Epithelial cell of proximal tubule (primary cell): ENCODE measurements at regions not wholly inside any gene's neighbourhood (a gene's known extent, or its start where the extent isn't known, plus 50 kb on each side); places are given as distances from the start of the nearest gene placed in this dataset.

Source experiments
- DNase-seq: peaks from one replicate; pipeline ENCODE4 v3.0.0-alpha.2; 2011; ENCODE audit warnings: low read depth
- H3K4me3 ChIP-seq: 2 replicates; pipeline ENCODE4 v1.5.1; 2011; ENCODE audit warnings: low read depth, mild to moderate bottlenecking, low read length
- TF ChIP-seq, protein P1 (sequence below): conservative IDR thresholded peaks from 2 replicates; pipeline ENCODE4 v1.5.1; 2012; ENCODE audit warnings: low read depth, mild to moderate bottlenecking, low read length

GRCh38 chr4:189053621-189054020, 887.1 kb upstream of the FRG1 start:
- no peak overlapping the region for H3K4me3 ChIP-seq
- no peak for DNase-seq
- TF ChIP-seq, protein P1, sequence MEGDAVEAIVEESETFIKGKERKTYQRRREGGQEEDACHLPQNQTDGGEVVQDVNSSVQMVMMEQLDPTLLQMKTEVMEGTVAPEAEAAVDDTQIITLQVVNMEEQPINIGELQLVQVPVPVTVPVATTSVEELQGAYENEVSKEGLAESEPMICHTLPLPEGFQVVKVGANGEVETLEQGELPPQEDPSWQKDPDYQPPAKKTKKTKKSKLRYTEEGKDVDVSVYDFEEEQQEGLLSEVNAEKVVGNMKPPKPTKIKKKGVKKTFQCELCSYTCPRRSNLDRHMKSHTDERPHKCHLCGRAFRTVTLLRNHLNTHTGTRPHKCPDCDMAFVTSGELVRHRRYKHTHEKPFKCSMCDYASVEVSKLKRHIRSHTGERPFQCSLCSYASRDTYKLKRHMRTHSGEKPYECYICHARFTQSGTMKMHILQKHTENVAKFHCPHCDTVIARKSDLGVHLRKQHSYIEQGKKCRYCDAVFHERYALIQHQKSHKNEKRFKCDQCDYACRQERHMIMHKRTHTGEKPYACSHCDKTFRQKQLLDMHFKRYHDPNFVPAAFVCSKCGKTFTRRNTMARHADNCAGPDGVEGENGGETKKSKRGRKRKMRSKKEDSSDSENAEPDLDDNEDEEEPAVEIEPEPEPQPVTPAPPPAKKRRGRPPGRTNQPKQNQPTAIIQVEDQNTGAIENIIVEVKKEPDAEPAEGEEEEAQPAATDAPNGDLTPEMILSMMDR = no peak

- no peak overlapping the region for H3K4me3 ChIP-seq
These were observed 880.6 kb upstream of the FRG1 start for GRCh38 chr4:189060104-189060503.

GRCh38 chr4:189062047-189062820, 878.4 kb upstream of the FRG1 start:
- no peak for DNase-seq
- H3K4me3 ChIP-seq = no peak overlapping the region
- TF ChIP-seq, protein P1 = peak; percentile 19

More at GRCh38 chr4:189060104-189060503, 880.6 kb upstream of the FRG1 start:
- TF ChIP-seq, protein P1 = no peak
- DNase-seq = no peak

DNA sequence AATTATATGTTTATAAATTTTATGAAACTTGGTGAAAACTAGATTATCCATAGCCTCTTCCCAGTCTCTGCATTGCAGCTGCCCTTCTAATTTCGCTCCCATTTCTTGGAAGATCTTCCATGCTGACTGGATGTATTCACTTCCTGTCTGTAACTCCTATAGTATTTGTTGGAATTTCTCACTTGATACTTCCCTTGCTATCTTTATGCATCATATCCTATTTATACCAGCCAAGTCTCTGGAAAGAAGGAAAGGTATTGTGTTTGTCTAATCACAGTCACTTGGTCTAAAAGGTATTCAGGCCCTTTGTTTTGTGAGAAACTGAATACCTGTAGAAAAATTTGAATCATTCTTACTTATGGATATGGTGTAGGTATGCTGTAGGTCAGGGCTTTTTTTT, 870.9 kb upstream of the FRG1 start:
- no peak overlapping the region for H3K4me3 ChIP-seq
- DNase-seq = no peak
- TF ChIP-seq, protein P1 = no peak

GRCh38 chr4:189071241-189071640, 869.4 kb upstream of the FRG1 start:
- H3K4me3 ChIP-seq = no peak overlapping the region

GRCh38 chr4:189073739-189074138, 866.9 kb upstream of the FRG1 start:
- no peak for DNase-seq
- TF ChIP-seq, protein P1 = no peak
- H3K4me3 ChIP-seq = no peak overlapping the region

More at GRCh38 chr4:189071241-189071640, 869.4 kb upstream of the FRG1 start:
- DNase-seq = no peak
- TF ChIP-seq, protein P1 = no peak

GRCh38 chr4:189081826-189082225, 858.8 kb upstream of the FRG1 start:
- no peak overlapping the region for H3K4me3 ChIP-seq
- DNase-seq = peak; percentile 35
- TF ChIP-seq, protein P1 = no peak
